ENCODE measurements at regions not wholly inside any gene's neighbourhood (a gene's known extent, or its start where the extent isn't known, plus 50 kb on each side); places are given as distances from the start of the nearest gene placed in this dataset.

GRCh38 chr12:107393043-107393717, 292.4 kb upstream of the PWP1 start:
- no peak for TF ChIP-seq CTCF (IDR thresholded peaks at IDR 0.05; ENCODE audit: insufficient read depth, low read length, poor library complexity, severe bottlenecking)
- no peak for TF ChIP-seq EZH2phosphoT487 (conservative IDR thresholded peaks at IDR 0.05; ENCODE audit: low read length)

Data from SU-DHL-6 (cell line).